Neural cell (in vitro differentiated cells): ENCODE measurements at regions not wholly inside any gene's neighbourhood (a gene's known extent, or its start where the extent isn't known, plus 50 kb on each side); places are given as distances from the start of the nearest gene placed in this dataset.

ENCODE experiments used
- H2AFZ ChIP-seq: fragments of 200-600, 300-800 bp; sonication (generic), shearing (Covaris generic); 2 replicates; pipeline ENCODE4 v1.6.0; 2014; ENCODE audit warnings: low read depth, mild to moderate bottlenecking, antibody characterized with exemption, low read length, moderate library complexity
- H3F3A ChIP-seq: fragments of 200-600 bp; shearing (Covaris generic); 2 replicates; pipeline ENCODE4 v1.6.1; 2016; ENCODE audit warnings: mild to moderate bottlenecking, moderate library complexity, mixed read lengths, antibody characterized with exemption, low read length; ENCODE audit not compliant: insufficient read depth, poor library complexity, severe bottlenecking
- H3K27ac ChIP-seq: fragments of 200-600, 300-800 bp; sonication (generic), shearing (Covaris generic); 2 replicates; pipeline ENCODE4 v1.5.1; 2014; ENCODE audit warnings: mild to moderate bottlenecking, low read length, moderate library complexity
- H3K27me3 ChIP-seq: fragments of 300-800, 200-600 bp; sonication (generic), shearing (Covaris generic); 2 replicates; pipeline ENCODE4 v1.6.0; 2014; ENCODE audit warnings: mild to moderate bottlenecking, low read depth, low read length, moderate library complexity; ENCODE audit not compliant: insufficient read depth
- H3K36me3 ChIP-seq: fragments of 300-800, 200-600 bp; sonication (generic), shearing (Covaris generic); 2 replicates; pipeline ENCODE4 v1.5.1; 2014; ENCODE audit warnings: mild to moderate bottlenecking, antibody characterized with exemption, low read length, moderate library complexity; ENCODE audit not compliant: insufficient read depth
- H3K4me2 ChIP-seq: fragments of 300-800, 200-600 bp; sonication (generic), shearing (Covaris generic); 2 replicates; pipeline ENCODE4 v1.6.0; 2014; ENCODE audit warnings: mild to moderate bottlenecking, low read length
- H3K4me3 ChIP-seq: fragments of 300-800, 200-600 bp; sonication (generic), shearing (Covaris generic); 2 replicates; pipeline ENCODE4 v1.5.1; 2014; ENCODE audit warnings: mild to moderate bottlenecking, low read length, moderate library complexity
- H3K79me2 ChIP-seq: fragments of 200-600 bp; shearing (Covaris generic); replicated peaks from 2 replicates; pipeline ENCODE4 v1.6.0; 2014; ENCODE audit warnings: mild to moderate bottlenecking, low read length, moderate library complexity; ENCODE audit not compliant: insufficient read depth
- H3K9ac ChIP-seq: fragments of 300-800, 200-600 bp; sonication (generic), shearing (Covaris generic); 2 replicates; pipeline ENCODE4 v1.6.1; 2016; ENCODE audit warnings: mild to moderate bottlenecking, low read length, mixed read lengths
- H3K9me2 ChIP-seq: fragments of 200-600 bp; shearing (Covaris generic); 2 replicates; pipeline ENCODE4 v1.6.1; 2016; ENCODE audit warnings: mild to moderate bottlenecking, low read length, mixed read lengths; ENCODE audit not compliant: insufficient read depth
- H3K9me3 ChIP-seq: fragments of 200-600, 300-800 bp; sonication (generic), shearing (Covaris generic); 2 replicates; pipeline ENCODE4 v1.6.1; 2016; ENCODE audit warnings: mild to moderate bottlenecking, mixed run types, low read length, moderate library complexity, mixed read lengths
- H4K20me1 ChIP-seq: fragments of 200-600 bp; shearing (Covaris generic); 2 replicates; pipeline ENCODE4 v1.6.1; 2016; ENCODE audit warnings: mild to moderate bottlenecking, mixed run types; ENCODE audit not compliant: insufficient read depth
- CTCF ChIP-seq: fragments of 450-650 bp; IDR thresholded peaks from 2 replicates; pipeline ENCODE4 v1.5.1; 2014; ENCODE audit warnings: antibody characterized with exemption, mild to moderate bottlenecking, moderate library complexity; ENCODE audit not compliant: poor library complexity, severe bottlenecking
- EP300 ChIP-seq: fragments of 450-650 bp; conservative IDR thresholded peaks from 2 replicates; pipeline ENCODE4 v1.6.1; 2014; ENCODE audit warnings: antibody characterized with exemption, mild to moderate bottlenecking, moderate library complexity; ENCODE audit not compliant: poor library complexity, severe bottlenecking
- EZH2 ChIP-seq: fragments of 200-600, 300-800 bp; shearing (Covaris generic), sonication (generic); IDR thresholded peaks from 2 replicates; pipeline ENCODE4 v1.6.1; 2014; ENCODE audit warnings: antibody characterized with exemption, low read length, borderline replicate concordance, mild to moderate bottlenecking; ENCODE audit not compliant: insufficient read depth, poor library complexity, severe bottlenecking
- MXI1 ChIP-seq: fragments of 450-650 bp; conservative IDR thresholded peaks from 2 replicates; pipeline ENCODE4 v1.6.1; 2014; ENCODE audit warnings: antibody characterized with exemption, mild to moderate bottlenecking; ENCODE audit not compliant: poor library complexity, severe bottlenecking
- POLR2AphosphoS5 ChIP-seq: IDR thresholded peaks from 2 replicates; pipeline ENCODE4 v1.6.1; 2012
- RAD21 ChIP-seq: fragments of 450-650 bp; conservative IDR thresholded peaks from 2 replicates; pipeline ENCODE4 v1.6.1; 2014; ENCODE audit warnings: antibody characterized with exemption, mild to moderate bottlenecking, moderate library complexity
- REST ChIP-seq: IDR thresholded peaks from 2 replicates; pipeline ENCODE4 v1.6.1; 2012; ENCODE audit warnings: borderline replicate concordance
- SMC3 ChIP-seq: fragments of 450-650 bp; conservative IDR thresholded peaks from 2 replicates; pipeline ENCODE4 v1.6.1; 2014; ENCODE audit warnings: antibody characterized with exemption, mild to moderate bottlenecking, moderate library complexity; ENCODE audit not compliant: poor library complexity
- TAF1 ChIP-seq: IDR thresholded peaks from 2 replicates; pipeline ENCODE4 v1.6.1; 2012; ENCODE audit warnings: low read depth

- H2AFZ ChIP-seq = no peak overlapping the region
- H4K20me1 ChIP-seq = no peaks in the 10 kb centered on the region
- H3K27me3 ChIP-seq = no peaks in the 10 kb centered on the region
- no peaks in the 10 kb centered on the region for H3K9me3 ChIP-seq
- no peak overlapping the region for H3K27ac ChIP-seq
- H3K36me3 ChIP-seq = no peaks in the 10 kb centered on the region
- H3K4me2 ChIP-seq = no peak overlapping the region
- no peaks in the 10 kb centered on the region for H3F3A ChIP-seq
- H3K9me2 ChIP-seq = no peaks in the 10 kb centered on the region
- H3K79me2 ChIP-seq = no peaks in the 10 kb centered on the region
- no peak overlapping the region for H3K9ac ChIP-seq
- TF ChIP-seq EP300 = no peak
- no peak for TF ChIP-seq TAF1
- TF ChIP-seq CTCF = no peak
- no peak for TF ChIP-seq MXI1
- TF ChIP-seq POLR2AphosphoS5 = no peak
- TF ChIP-seq REST = no peak
- TF ChIP-seq SMC3 = no peak
- TF ChIP-seq EZH2 = no peak
- no peak for TF ChIP-seq RAD21
- no peak overlapping the region for H3K4me3 ChIP-seq
These were observed 117.8 kb downstream of the TES start for GRCh38 chr7:116328161-116328560.

GRCh38 chr7:116329686-116330503 lies 119.6 kb downstream of the TES start:
- no peaks in the 10 kb centered on the region for H3F3A ChIP-seq
- no peak overlapping the region for H2AFZ ChIP-seq
- no peak for TF ChIP-seq RAD21
- no peak overlapping the region for H3K9ac ChIP-seq
- no peaks in the 10 kb centered on the region for H3K9me3 ChIP-seq
- H3K36me3 ChIP-seq = no peaks in the 10 kb centered on the region
- H3K79me2 ChIP-seq = no peaks in the 10 kb centered on the region
- H3K27ac ChIP-seq = no peak overlapping the region
- H3K9me2 ChIP-seq = no peaks in the 10 kb centered on the region
- H3K4me2 ChIP-seq = no peak overlapping the region
- no peaks in the 10 kb centered on the region for H4K20me1 ChIP-seq
- no peak overlapping the region for H3K4me3 ChIP-seq
- H3K27me3 ChIP-seq = no peaks in the 10 kb centered on the region
